Stimulated activated memory B cell treated with anti-CD40 and anti-IgM and Interleukin-4, amounts not matched to agents 10 μg/mL and 1 μg/mL and 100 μg/mL, for 72 hours (primary cell): ENCODE measurements at regions not wholly inside any gene's neighbourhood (a gene's known extent, or its start where the extent isn't known, plus 50 kb on each side); places are given as distances from the start of the nearest gene placed in this dataset.

Source experiments
- ATAC-seq: fragments of 150-1000 bp; cut with Tn5 transposase; 2 replicates; pipeline ENCODE4 v1.10.0; 2021
- H3K27ac Mint-ChIP-seq: one replicate; pipeline ENCODE4 v1.8.0; 2022; ENCODE audit warnings: mild to moderate bottlenecking, mixed read lengths
- H3K27me3 Mint-ChIP-seq: one replicate; pipeline ENCODE4 v1.8.0; 2022; ENCODE audit warnings: mixed read lengths
- H3K36me3 Mint-ChIP-seq: one replicate; pipeline ENCODE4 v1.8.0; 2022; ENCODE audit warnings: mixed read lengths
- H3K4me1 Mint-ChIP-seq: one replicate; pipeline ENCODE4 v1.8.0; 2022; ENCODE audit warnings: mixed read lengths
- H3K4me3 Mint-ChIP-seq: one replicate; pipeline ENCODE4 v1.8.0; 2022; ENCODE audit warnings: mild to moderate bottlenecking, moderate library complexity, mixed read lengths
- H3K9me3 Mint-ChIP-seq: one replicate; pipeline ENCODE4 v1.8.0; 2022; ENCODE audit warnings: mixed read lengths

GRCh38 chr10:131840788-131841118 lies 60.1 kb upstream of the PPP2R2D start:
- Mint-ChIP-seq H3K4me3 (no peak overlapping the region), H3K36me3 (no peaks in the 10 kb centered on the region), H3K9me3 (no peaks in the 10 kb centered on the region), H3K4me1 (no peaks in the 10 kb centered on the region), H3K27ac (no peak overlapping the region), H3K27me3 (no peaks in the 10 kb centered on the region)
- no peak for ATAC-seq

GRCh38 chr10:131841131-131841660 lies 59.6 kb upstream of the PPP2R2D start:
- no peak overlapping the region for H3K4me3 Mint-ChIP-seq
- H3K27ac Mint-ChIP-seq = no peak overlapping the region
- H3K4me1 Mint-ChIP-seq = no peaks in the 10 kb centered on the region
- no peak for ATAC-seq
- H3K27me3 Mint-ChIP-seq = no peaks in the 10 kb centered on the region
- H3K9me3 Mint-ChIP-seq = no peaks in the 10 kb centered on the region
- no peaks in the 10 kb centered on the region for H3K36me3 Mint-ChIP-seq

- H3K9me3 Mint-ChIP-seq = no peaks in the 10 kb centered on the region
- ATAC-seq = no peak
- no peaks in the 10 kb centered on the region for H3K27me3 Mint-ChIP-seq
- H3K36me3 Mint-ChIP-seq = no peaks in the 10 kb centered on the region
- H3K4me3 Mint-ChIP-seq = no peak overlapping the region
- no peaks in the 10 kb centered on the region for H3K4me1 Mint-ChIP-seq
- no peak overlapping the region for H3K27ac Mint-ChIP-seq
These were observed 59.1 kb upstream of the PPP2R2D start for GRCh38 chr10:131841661-131842139.

- no peak overlapping the region for H3K27ac Mint-ChIP-seq
- no peaks in the 10 kb centered on the region for H3K27me3 Mint-ChIP-seq
- H3K36me3 Mint-ChIP-seq = no peaks in the 10 kb centered on the region
- no peaks in the 10 kb centered on the region for H3K9me3 Mint-ChIP-seq
- H3K4me1 Mint-ChIP-seq = no peaks in the 10 kb centered on the region
- H3K4me3 Mint-ChIP-seq = no peak overlapping the region
- ATAC-seq = peak; percentile 14
These were observed 58.3 kb upstream of the PPP2R2D start for GRCh38 chr10:131842351-131843088.

DNA sequence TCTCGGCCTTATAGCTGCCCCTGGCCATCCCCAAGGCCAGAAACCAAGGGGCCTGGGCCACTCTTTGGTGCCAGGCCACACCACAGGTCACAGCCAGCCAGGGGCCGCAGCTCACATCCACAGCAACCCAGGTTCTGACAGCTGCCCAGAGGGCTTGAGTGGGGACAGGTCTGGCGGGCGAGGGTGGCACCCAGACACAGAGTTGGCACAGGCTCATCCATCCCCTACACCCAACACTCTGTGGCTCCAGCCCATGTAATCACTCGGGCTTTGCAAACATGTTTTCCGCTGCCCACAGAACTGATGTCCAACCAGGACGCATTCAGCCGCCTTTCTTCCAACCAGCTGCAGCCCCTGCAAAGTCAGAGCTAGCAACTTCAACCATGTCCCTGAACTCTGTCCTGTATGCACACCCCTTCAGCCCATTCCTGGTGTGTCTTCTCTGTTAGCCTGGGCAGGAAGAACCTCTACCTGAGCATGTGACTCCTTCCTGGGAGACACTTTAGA lies 57.7 kb upstream of the PPP2R2D start:
- ATAC-seq = no peak

DNA sequence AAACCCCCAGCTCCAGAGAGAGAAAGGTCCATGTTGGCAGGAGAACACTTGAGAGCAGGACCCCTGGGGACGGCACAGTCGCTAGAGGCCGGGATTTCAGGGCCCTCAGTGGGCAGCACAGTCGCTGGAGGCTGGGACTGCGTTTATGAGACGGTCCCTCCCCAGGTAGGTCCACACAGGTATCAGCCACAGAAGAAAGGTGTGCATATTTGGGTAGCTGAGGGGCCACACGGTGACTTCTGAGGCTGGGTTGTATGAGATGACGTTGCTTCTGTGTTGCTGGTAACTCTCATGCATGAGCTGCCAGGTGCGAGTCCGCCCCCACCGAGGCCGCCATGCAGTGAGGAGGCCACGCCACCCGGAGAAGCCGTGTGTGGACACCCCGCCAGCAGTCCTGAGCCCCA lies 56.9 kb upstream of the PPP2R2D start:
- no peaks in the 10 kb centered on the region for H3K4me1 Mint-ChIP-seq
- H3K4me3 Mint-ChIP-seq = no peak overlapping the region
- ATAC-seq = no peak
- H3K36me3 Mint-ChIP-seq = no peaks in the 10 kb centered on the region
- no peaks in the 10 kb centered on the region for H3K27me3 Mint-ChIP-seq
- no peak overlapping the region for H3K27ac Mint-ChIP-seq
- no peaks in the 10 kb centered on the region for H3K9me3 Mint-ChIP-seq

More for the DNA sequence above, 57.7 kb upstream of the PPP2R2D start:
- Mint-ChIP-seq H3K4me3 (no peak overlapping the region), H3K27ac (no peak overlapping the region), H3K36me3 (no peaks in the 10 kb centered on the region), H3K4me1 (no peaks in the 10 kb centered on the region), H3K27me3 (no peaks in the 10 kb centered on the region), H3K9me3 (no peaks in the 10 kb centered on the region)

GRCh38 chr10:131844529-131845084 lies 56.2 kb upstream of the PPP2R2D start:
- no peaks in the 10 kb centered on the region for H3K4me1 Mint-ChIP-seq
- no peaks in the 10 kb centered on the region for H3K36me3 Mint-ChIP-seq
- H3K4me3 Mint-ChIP-seq = no peak overlapping the region
- no peak overlapping the region for H3K27ac Mint-ChIP-seq
- no peaks in the 10 kb centered on the region for H3K27me3 Mint-ChIP-seq
- no peaks in the 10 kb centered on the region for H3K9me3 Mint-ChIP-seq
- ATAC-seq = no peak

GRCh38 chr10:131845505-131846239 lies 55.1 kb upstream of the PPP2R2D start:
- no peak for ATAC-seq
- Mint-ChIP-seq H3K36me3 (no peaks in the 10 kb centered on the region), H3K27me3 (no peaks in the 10 kb centered on the region), H3K4me1 (no peaks in the 10 kb centered on the region), H3K27ac (no peak overlapping the region), H3K4me3 (no peak overlapping the region), H3K9me3 (peaks cover 2% of the 10 kb centered on the region)

DNA sequence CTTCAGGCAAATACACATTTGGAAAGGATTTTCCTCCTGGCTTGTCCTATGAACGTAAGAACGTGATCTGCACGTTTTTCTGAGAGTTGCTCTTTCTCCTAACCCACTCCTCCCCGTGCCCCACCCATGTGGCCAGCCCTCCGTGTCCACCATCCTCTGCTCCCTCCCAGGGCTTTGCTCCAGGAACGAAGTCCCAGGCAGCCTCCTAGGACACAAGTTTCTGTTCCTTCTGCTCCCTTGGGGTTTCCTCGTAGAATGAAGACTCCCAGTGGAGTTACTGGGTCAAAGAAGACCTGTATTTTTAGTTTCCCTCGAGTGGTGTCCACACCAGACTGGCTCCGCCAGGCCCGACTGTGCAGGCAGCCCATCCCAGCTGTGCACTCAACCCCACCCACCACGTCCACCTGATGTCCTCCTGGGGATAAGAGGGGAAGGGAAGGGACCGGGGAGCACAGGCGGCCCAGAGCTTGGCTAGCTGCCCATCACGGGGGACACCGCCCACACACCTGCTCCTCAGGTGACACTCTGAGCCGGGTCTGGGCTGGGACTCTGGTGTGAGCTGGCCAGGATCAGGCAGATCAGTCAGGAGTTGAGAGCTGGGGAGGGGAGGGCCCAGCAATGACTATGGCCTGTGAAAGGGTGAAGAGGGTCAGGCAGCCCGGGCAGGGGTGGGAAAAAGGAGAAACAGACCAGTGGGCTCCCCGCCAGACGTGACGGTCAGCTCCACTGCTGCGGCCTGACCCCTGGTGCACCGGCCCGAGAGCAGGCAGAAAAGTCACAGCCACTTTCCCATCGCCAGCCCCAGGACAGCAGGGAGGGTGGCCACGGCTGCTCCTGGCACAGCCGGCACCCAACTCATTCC lies 54.3 kb upstream of the PPP2R2D start:
- Mint-ChIP-seq H3K27me3 (no peaks in the 10 kb centered on the region), H3K36me3 (no peaks in the 10 kb centered on the region), H3K9me3 (peaks cover 7% of the 10 kb centered on the region), H3K4me1 (no peaks in the 10 kb centered on the region), H3K4me3 (no peak overlapping the region), H3K27ac (no peak overlapping the region)
- ATAC-seq = no peak

GRCh38 chr10:131847241-131847783 lies 53.5 kb upstream of the PPP2R2D start:
- ATAC-seq = no peak
- Mint-ChIP-seq H3K4me1 (no peaks in the 10 kb centered on the region), H3K27ac (no peak overlapping the region), H3K9me3 (peaks cover 7% of the 10 kb centered on the region), H3K4me3 (no peak overlapping the region), H3K27me3 (no peaks in the 10 kb centered on the region), H3K36me3 (no peaks in the 10 kb centered on the region)

- no peak overlapping the region for H3K4me3 Mint-ChIP-seq
- peaks cover 7% of the 10 kb centered on the region for H3K9me3 Mint-ChIP-seq
- ATAC-seq = no peak
- H3K27me3 Mint-ChIP-seq = no peaks in the 10 kb centered on the region
- H3K4me1 Mint-ChIP-seq = no peaks in the 10 kb centered on the region
- no peaks in the 10 kb centered on the region for H3K36me3 Mint-ChIP-seq
- no peak overlapping the region for H3K27ac Mint-ChIP-seq
These were observed 52.5 kb upstream of the PPP2R2D start for GRCh38 chr10:131848296-131848695.

- H3K36me3 Mint-ChIP-seq = no peaks in the 10 kb centered on the region
- H3K27ac Mint-ChIP-seq = no peak overlapping the region
- no peak overlapping the region for H3K4me3 Mint-ChIP-seq
- no peak for ATAC-seq
- no peaks in the 10 kb centered on the region for H3K4me1 Mint-ChIP-seq
- peaks cover 7% of the 10 kb centered on the region for H3K9me3 Mint-ChIP-seq
- no peaks in the 10 kb centered on the region for H3K27me3 Mint-ChIP-seq
These were observed 51.8 kb upstream of the PPP2R2D start for GRCh38 chr10:131848741-131849590.

GRCh38 chr10:131849591-131850382 lies 51.0 kb upstream of the PPP2R2D start:
- H3K4me1 Mint-ChIP-seq = no peaks in the 10 kb centered on the region
- no peak overlapping the region for H3K4me3 Mint-ChIP-seq
- ATAC-seq = no peak
- H3K27ac Mint-ChIP-seq = no peak overlapping the region
- H3K36me3 Mint-ChIP-seq = no peaks in the 10 kb centered on the region
- H3K27me3 Mint-ChIP-seq = peaks cover under 1% of the 10 kb centered on the region
- H3K9me3 Mint-ChIP-seq = peaks cover 7% of the 10 kb centered on the region
